Vagina (tissue), 2 donors: ENCODE measurements at regions not wholly inside any gene's neighbourhood (a gene's known extent, or its start where the extent isn't known, plus 50 kb on each side); places are given as distances from the start of the nearest gene placed in this dataset.

Source experiments
- POLR2A ChIP-seq, 2 donors: fragments of 450-650 bp; IDR thresholded peaks; one replicate each; pipeline ENCODE4 v1.6.1; 2017; ENCODE audit warnings: antibody characterized with exemption in 2 of 2, mild to moderate bottlenecking in 2 of 2, moderate library complexity in 2 of 2
- POLR2AphosphoS5 ChIP-seq, 2 donors: sonication (generic); formaldehyde crosslinking; IDR thresholded peaks; one replicate each; pipeline ENCODE4 v1.9.0; 2017; ENCODE audit warnings: antibody characterized with exemption in 2 of 2, mild to moderate bottlenecking in 2 of 2, low read depth in 1 of 2; ENCODE audit not compliant: insufficient read depth in 1 of 2
- TF ChIP-seq, protein P1 (sequence below), 3 experiments: fragments of 450-650 bp in 2 of 3; fragments of 200-600 bp in 1 of 3; sonication (generic) in 1 of 3; IDR thresholded peaks; one replicate each; pipeline ENCODE4 v1.5.1; 2017 to 2019; ENCODE audit warnings: antibody characterized with exemption in 3 of 3, mild to moderate bottlenecking in 2 of 3, moderate library complexity in 2 of 3

DNA sequence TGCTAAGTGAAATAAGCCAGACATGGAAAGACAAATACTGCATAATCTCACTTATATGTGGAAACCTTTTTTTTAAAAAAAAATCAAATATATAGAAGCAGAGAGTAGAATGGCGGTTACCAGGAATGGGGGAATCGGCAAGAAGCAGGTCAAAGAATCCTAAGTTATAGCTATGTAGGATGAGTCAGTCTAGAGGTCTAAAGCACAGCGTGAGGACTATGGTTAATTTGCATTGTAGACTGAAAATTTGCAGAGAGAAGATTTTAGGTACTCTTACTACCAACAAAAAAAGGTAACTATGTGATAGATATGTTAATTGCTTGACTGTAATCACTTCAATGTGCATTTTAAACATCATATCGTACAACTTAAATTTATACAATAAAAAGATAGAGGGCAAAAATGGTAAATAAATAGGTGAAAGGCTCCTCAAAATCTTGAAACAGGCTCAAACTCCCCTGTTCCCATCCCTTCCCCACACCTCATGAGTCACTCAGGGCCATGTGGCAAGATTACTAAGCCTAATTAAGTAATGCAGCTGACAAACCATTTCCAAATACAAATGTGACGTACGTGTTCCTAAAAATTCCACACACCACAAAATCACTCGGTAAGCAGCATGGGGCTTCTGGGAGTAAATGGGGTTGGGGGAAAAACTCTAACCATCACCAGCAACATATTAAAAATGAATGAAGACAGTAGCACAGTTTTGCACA, 159.0 kb downstream of the USP12 start:
- TF ChIP-seq, protein P1, sequence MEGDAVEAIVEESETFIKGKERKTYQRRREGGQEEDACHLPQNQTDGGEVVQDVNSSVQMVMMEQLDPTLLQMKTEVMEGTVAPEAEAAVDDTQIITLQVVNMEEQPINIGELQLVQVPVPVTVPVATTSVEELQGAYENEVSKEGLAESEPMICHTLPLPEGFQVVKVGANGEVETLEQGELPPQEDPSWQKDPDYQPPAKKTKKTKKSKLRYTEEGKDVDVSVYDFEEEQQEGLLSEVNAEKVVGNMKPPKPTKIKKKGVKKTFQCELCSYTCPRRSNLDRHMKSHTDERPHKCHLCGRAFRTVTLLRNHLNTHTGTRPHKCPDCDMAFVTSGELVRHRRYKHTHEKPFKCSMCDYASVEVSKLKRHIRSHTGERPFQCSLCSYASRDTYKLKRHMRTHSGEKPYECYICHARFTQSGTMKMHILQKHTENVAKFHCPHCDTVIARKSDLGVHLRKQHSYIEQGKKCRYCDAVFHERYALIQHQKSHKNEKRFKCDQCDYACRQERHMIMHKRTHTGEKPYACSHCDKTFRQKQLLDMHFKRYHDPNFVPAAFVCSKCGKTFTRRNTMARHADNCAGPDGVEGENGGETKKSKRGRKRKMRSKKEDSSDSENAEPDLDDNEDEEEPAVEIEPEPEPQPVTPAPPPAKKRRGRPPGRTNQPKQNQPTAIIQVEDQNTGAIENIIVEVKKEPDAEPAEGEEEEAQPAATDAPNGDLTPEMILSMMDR (IDR thresholded peaks at IDR 0.05) = no peak
- no peak for TF ChIP-seq POLR2AphosphoS5 (IDR thresholded peaks at IDR 0.05; ENCODE audit: insufficient read depth in 1 of 2, low read depth in 1 of 2)
- TF ChIP-seq POLR2A (IDR thresholded peaks at IDR 0.05) = no peak
